ENCODE measurements at regions not wholly inside any gene's neighbourhood (a gene's known extent, or its start where the extent isn't known, plus 50 kb on each side); places are given as distances from the start of the nearest gene placed in this dataset.
A peak's percentile ranks its signal among the peaks of the same experiment; 100 is the strongest.

GRCh38 chr7:52537051-52537450 is 498.4 kb upstream of the POM121L12 start:
- Histone ChIP-seq H3F3A (ENCODE audit: insufficient read depth) (no peaks in the 10 kb centered on the region), H3K27me3 (ENCODE audit: low read length) (no peaks in the 10 kb centered on the region), H4K20me1 (ENCODE audit: low read depth, low read length) (no peaks in the 10 kb centered on the region), H3K36me3 (ENCODE audit: low read length) (no peaks in the 10 kb centered on the region), H2AFZ (ENCODE audit: low read depth, low read length, severe bottlenecking) (no peak overlapping the region), H3K4me3 (ENCODE audit: insufficient read depth, low read length, poor library complexity, severe bottlenecking) (no peak overlapping the region), H3K9me2 (replicated peaks; ENCODE audit: insufficient read depth, low read length) (no peaks in the 10 kb centered on the region), H3K27ac (ENCODE audit: low read depth, low read length) (no peak overlapping the region), H3K9ac (ENCODE audit: low read length) (no peak overlapping the region), H3K9me3 (ENCODE audit: insufficient read depth, low read length) (peaks cover 4% of the 10 kb centered on the region; the same call in 1 of the 2 replicates), H3K4me2 (ENCODE audit: low read depth, low read length, poor library complexity, severe bottlenecking) (peak overlapping the region; percentile 1), H3K79me2 (ENCODE audit: insufficient read depth, low read length) (no peaks in the 10 kb centered on the region)
- TF ChIP-seq CTCF (IDR thresholded peaks at IDR 0.05; ENCODE audit: insufficient read depth, low read length, poor library complexity, severe bottlenecking): no peak
- no peak for TF ChIP-seq EZH2phosphoT487 (conservative IDR thresholded peaks at IDR 0.05; ENCODE audit: low read length)

- Histone ChIP-seq H3K9ac (ENCODE audit: low read length) (no peak overlapping the region), H3K4me3 (ENCODE audit: insufficient read depth, low read length, poor library complexity, severe bottlenecking) (no peak overlapping the region), H3K36me3 (ENCODE audit: low read length) (no peaks in the 10 kb centered on the region), H3K9me3 (ENCODE audit: insufficient read depth, low read length) (peaks cover 1% of the 10 kb centered on the region; the same call in 1 of the 2 replicates), H3K79me2 (ENCODE audit: insufficient read depth, low read length) (no peaks in the 10 kb centered on the region), H3K4me2 (ENCODE audit: low read depth, low read length, poor library complexity, severe bottlenecking) (no peak overlapping the region), H3K27ac (ENCODE audit: low read depth, low read length) (no peak overlapping the region), H2AFZ (ENCODE audit: low read depth, low read length, severe bottlenecking) (no peak overlapping the region), H3K27me3 (ENCODE audit: low read length) (no peaks in the 10 kb centered on the region), H4K20me1 (ENCODE audit: low read depth, low read length) (no peaks in the 10 kb centered on the region), H3K9me2 (replicated peaks; ENCODE audit: insufficient read depth, low read length) (no peaks in the 10 kb centered on the region), H3F3A (ENCODE audit: insufficient read depth) (no peaks in the 10 kb centered on the region)
- TF ChIP-seq CTCF (IDR thresholded peaks at IDR 0.05; ENCODE audit: insufficient read depth, low read length, poor library complexity, severe bottlenecking): no peak
- no peak for TF ChIP-seq EZH2phosphoT487 (conservative IDR thresholded peaks at IDR 0.05; ENCODE audit: low read length)
Observed at GRCh38 chr7:52525772-52526341, 509.6 kb upstream of the POM121L12 start.

DNA sequence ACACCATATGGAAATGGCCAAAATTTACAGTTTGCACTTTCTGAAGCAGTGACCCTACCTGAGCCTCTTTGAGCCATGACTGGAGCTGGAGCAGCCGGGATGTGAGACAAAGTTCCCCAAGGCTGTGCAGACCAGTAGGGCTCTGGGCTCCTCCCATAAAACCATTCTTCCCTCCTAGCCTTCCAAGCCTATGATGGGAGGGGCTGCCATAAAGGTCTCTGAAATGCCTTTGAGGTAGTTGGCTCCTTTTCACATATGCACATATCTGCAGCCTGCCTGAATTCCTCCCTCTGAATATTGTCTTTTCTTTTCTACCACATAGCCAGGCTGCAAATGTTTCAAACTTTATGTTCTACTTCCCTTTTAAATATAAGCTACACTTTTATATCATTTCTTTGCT is 516.6 kb upstream of the POM121L12 start:
- no peak overlapping the region for H2AFZ ChIP-seq (ENCODE audit: low read depth, low read length, severe bottlenecking)
- H3K4me3 ChIP-seq (ENCODE audit: insufficient read depth, low read length, poor library complexity, severe bottlenecking): no peak overlapping the region
- no peak for TF ChIP-seq EZH2phosphoT487 (conservative IDR thresholded peaks at IDR 0.05; ENCODE audit: low read length)
- TF ChIP-seq CTCF (IDR thresholded peaks at IDR 0.05; ENCODE audit: insufficient read depth, low read length, poor library complexity, severe bottlenecking): no peak
- H3F3A ChIP-seq (ENCODE audit: insufficient read depth): no peaks in the 10 kb centered on the region
- no peaks in the 10 kb centered on the region for H3K27me3 ChIP-seq (ENCODE audit: low read length)
- no peaks in the 10 kb centered on the region for H4K20me1 ChIP-seq (ENCODE audit: low read depth, low read length)
- H3K4me2 ChIP-seq (ENCODE audit: low read depth, low read length, poor library complexity, severe bottlenecking): no peak overlapping the region
- no peaks in the 10 kb centered on the region for H3K36me3 ChIP-seq (ENCODE audit: low read length)
- no peaks in the 10 kb centered on the region for H3K9me2 ChIP-seq (replicated peaks; ENCODE audit: insufficient read depth, low read length)
- no peaks in the 10 kb centered on the region for H3K79me2 ChIP-seq (ENCODE audit: insufficient read depth, low read length)
- H3K9ac ChIP-seq (ENCODE audit: low read length): no peak overlapping the region
- peaks cover 4% of the 10 kb centered on the region; the same call in 1 of the 2 replicates for H3K9me3 ChIP-seq (ENCODE audit: insufficient read depth, low read length)
- no peak overlapping the region for H3K27ac ChIP-seq (ENCODE audit: low read depth, low read length)
